ENCODE measurements at regions not wholly inside any gene's neighbourhood (a gene's known extent, or its start where the extent isn't known, plus 50 kb on each side); places are given as distances from the start of the nearest gene placed in this dataset.
A peak's percentile ranks its signal among the peaks of the same experiment; 100 is the strongest.

- Histone ChIP-seq H3K27me3 (ENCODE audit: control insufficient read depth, insufficient read depth, low read length) (no peaks in the 10 kb centered on the region), H3K36me3 (ENCODE audit: control insufficient read depth, insufficient read depth, low read length) (no peaks in the 10 kb centered on the region), H3K4me1 (ENCODE audit: control insufficient read depth, insufficient read depth, low read length) (peaks cover 10% of the 10 kb centered on the region), H3K27ac (ENCODE audit: low read length) (peak overlapping the region; percentile 60), H3K4me3 (ENCODE audit: low read depth in 2 of 2, low read length in 2 of 2) (peak overlapping the region; percentile 25 to 56; a peak in 3 of 4 replicates), H3K9me3 (ENCODE audit: control insufficient read depth, insufficient read depth, low read depth, low read length) (no peaks in the 10 kb centered on the region)
- in situ Hi-C loops (cut with HindIII; ENCODE audit: low pct_unique_long_range_greater_than_20kb, low sequenced_read_pairs) = no loop called here
- ChIA-PET CTCF (no interaction called here), POLR2A (no interaction called here)
- intact Hi-C loops (cut with micrococcal nuclease; ENCODE audit: unreplicated experiment) = no loop called here
- no peak for TF ChIP-seq POLR2AphosphoS5 (IDR thresholded peaks at IDR 0.05; ENCODE audit: low read depth, low read length)
- no peak for TF ChIP-seq SIN3A (IDR thresholded peaks at IDR 0.05; ENCODE audit: borderline replicate concordance, insufficient read depth, low read depth, low read length)
- TF ChIP-seq TCF7L2 (IDR thresholded peaks at IDR 0.05; ENCODE audit: low read depth, low read length) = no peak
- no peak for TF ChIP-seq REST (IDR thresholded peaks at IDR 0.05; ENCODE audit: insufficient read depth in 1 of 2, low read depth in 2 of 2, low read length in 1 of 2)
- TF ChIP-seq CTCF (IDR thresholded peaks at IDR 0.05) = no peak
- no TSS peak for BruUV-seq (replicated peaks)
- DNase-seq (ENCODE audit: low read depth, low spot score) (no peak), ATAC-seq (peak; percentile 38)
Measured at GRCh38 chr6:4352322-4352669, 216.9 kb upstream of the ECI2 start.

DNA sequence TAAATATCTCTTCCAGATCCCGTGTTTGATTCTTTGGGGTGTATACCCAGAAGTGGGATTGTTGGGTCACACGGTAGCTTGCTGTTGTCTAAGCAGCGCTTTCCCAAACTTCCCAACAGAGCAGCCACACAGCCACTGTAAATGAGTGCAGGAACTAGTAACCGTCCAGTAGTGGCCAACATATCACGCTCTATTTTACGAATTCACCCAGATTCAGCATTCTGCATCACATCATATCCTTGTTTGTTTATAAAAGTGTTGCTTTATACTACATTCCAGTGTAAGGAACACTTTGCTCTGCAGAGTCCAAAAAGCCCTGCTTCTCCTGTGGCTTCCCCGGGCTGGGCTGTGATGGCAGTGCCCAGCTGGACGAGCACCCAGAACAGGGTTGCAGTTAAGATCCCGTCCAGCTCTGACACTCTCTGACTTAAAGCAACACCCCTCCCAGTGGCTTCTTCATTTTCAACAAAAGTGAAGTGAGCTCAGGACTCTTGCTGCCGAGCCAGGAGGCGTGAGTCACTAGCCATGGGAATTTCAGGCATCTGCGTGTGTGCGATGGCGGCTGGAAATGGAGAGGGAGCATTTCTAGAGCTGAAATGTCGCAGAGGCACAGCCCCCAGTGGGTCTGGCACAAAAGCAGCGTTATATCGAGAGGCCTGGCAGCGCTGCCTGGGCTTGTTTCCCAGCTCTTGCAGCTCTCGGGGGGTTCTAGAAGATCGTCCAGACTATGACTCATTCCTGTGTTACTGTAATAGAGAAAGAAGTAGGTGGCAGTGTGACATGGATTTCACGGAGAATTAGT lies 216.3 kb upstream of the ECI2 start:
- DNase-seq (ENCODE audit: low read depth, low spot score) = peak; percentile 63
- in situ Hi-C loops (cut with HindIII; ENCODE audit: low pct_unique_long_range_greater_than_20kb, low sequenced_read_pairs) (no loop called here), intact Hi-C loops (cut with micrococcal nuclease; ENCODE audit: unreplicated experiment) (no loop called here)
- H3K9me3 ChIP-seq (ENCODE audit: control insufficient read depth, insufficient read depth, low read depth, low read length) = no peaks in the 10 kb centered on the region
- peak; percentile 77 for ATAC-seq
- H3K36me3 ChIP-seq (ENCODE audit: control insufficient read depth, insufficient read depth, low read length) = no peaks in the 10 kb centered on the region
- H3K27me3 ChIP-seq (ENCODE audit: control insufficient read depth, insufficient read depth, low read length) = no peaks in the 10 kb centered on the region
- peak overlapping the region; percentile 25 to 56 for H3K4me3 ChIP-seq (ENCODE audit: low read depth in 2 of 2, low read length in 2 of 2)
- CTCF ChIA-PET = no interaction called here
- BruUV-seq (replicated peaks) = no TSS peak
- peaks cover 10% of the 10 kb centered on the region for H3K4me1 ChIP-seq (ENCODE audit: control insufficient read depth, insufficient read depth, low read length)
- no peak for TF ChIP-seq SIN3A (IDR thresholded peaks at IDR 0.05; ENCODE audit: borderline replicate concordance, insufficient read depth, low read depth, low read length)
- TF ChIP-seq CTCF (IDR thresholded peaks at IDR 0.05) = no peak
- no peak for TF ChIP-seq REST (IDR thresholded peaks at IDR 0.05; ENCODE audit: insufficient read depth in 1 of 2, low read depth in 2 of 2, low read length in 1 of 2)
- no peak for TF ChIP-seq TCF7L2 (IDR thresholded peaks at IDR 0.05; ENCODE audit: low read depth, low read length)
- TF ChIP-seq POLR2AphosphoS5 (IDR thresholded peaks at IDR 0.05; ENCODE audit: low read depth, low read length) = no peak
- POLR2A ChIA-PET = no interaction called here
- H3K27ac ChIP-seq (ENCODE audit: low read length) = peak overlapping the region; percentile 60

Data from Panc1 (cell line).